ENCODE measurements at regions not wholly inside any gene's neighbourhood (a gene's known extent, or its start where the extent isn't known, plus 50 kb on each side); places are given as distances from the start of the nearest gene placed in this dataset.

- no peak for TF ChIP-seq EZH2phosphoT487 (IDR thresholded peaks at IDR 0.05; ENCODE audit: unreplicated experiment)
- TF ChIP-seq POLR2AphosphoS5 (IDR thresholded peaks at IDR 0.05; ENCODE audit: low read depth), result no peak
- no peak for TF ChIP-seq ZNF331 (CRISPR knock-in tag; IDR thresholded peaks at IDR 0.05; ENCODE audit: low read depth)
- no peak for TF ChIP-seq STAT1 (IDR thresholded peaks at IDR 0.05; ENCODE audit: unreplicated experiment)
- no peak for TF ChIP-seq NANOG (IDR thresholded peaks at IDR 0.05; ENCODE audit: borderline replicate concordance)
- TF ChIP-seq JUNB (IDR thresholded peaks at IDR 0.05; ENCODE audit: unreplicated experiment), result no peak
- TF ChIP-seq ETS1 (IDR thresholded peaks at IDR 0.05), result no peak
These were observed 191.1 kb downstream of the MELK start (continued) for GRCh38 chr9:36763778-36764177.

DNA sequence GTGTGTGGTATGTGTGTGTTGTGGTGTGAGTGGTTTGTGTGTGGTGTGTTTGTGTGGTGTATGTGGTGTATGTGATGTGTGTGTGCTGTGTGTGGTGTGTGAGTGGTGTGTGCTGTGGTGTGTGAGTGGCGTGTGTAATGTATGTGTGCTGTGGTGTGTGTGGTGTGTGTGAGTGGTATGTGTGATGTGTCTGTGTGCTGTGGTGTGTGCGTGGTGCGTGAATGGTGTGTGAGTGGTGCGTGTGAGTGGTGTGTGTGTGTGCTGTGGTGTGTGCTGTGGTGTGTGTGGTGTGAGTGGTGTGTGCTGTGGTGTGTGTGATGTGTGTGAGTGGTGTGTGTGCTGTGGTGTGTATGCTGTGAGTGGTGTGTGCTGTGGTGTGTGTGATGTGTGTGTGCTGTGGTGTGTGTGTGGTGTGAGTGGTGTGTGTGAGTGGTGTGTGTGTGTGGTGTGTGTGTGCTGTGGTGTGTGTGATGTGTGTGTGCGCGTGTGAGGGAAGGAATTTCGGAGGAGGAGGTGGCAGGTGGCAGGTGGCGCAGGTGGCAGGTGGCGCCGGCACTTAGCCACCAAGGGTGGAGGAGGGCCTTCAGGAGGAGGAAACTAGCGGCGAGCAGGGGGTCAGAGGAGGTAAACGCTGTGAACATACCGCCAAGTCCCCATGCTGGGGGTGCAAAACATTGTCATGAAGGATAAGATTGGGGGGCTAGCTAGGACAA lies 191.8 kb downstream of the MELK start:
- Histone ChIP-seq H3K4me3 (no peak overlapping the region), H2AFZ (no peak overlapping the region)
- peaks cover 5% of the 10 kb centered on the region for H3K27me3 Mint-ChIP-seq (ENCODE audit: insufficient read depth, low read depth, poor library complexity)

More for the DNA sequence above, 191.8 kb downstream of the MELK start:
- H3K27ac ChIP-seq (ENCODE audit: low read depth), result no peak overlapping the region
- DNase-seq (ENCODE audit: low spot score) (peak; percentile 13), ATAC-seq (no peak)
- no peaks in the 10 kb centered on the region for H3K4me1 ChIP-seq (ENCODE audit: insufficient read depth)
- no peaks in the 10 kb centered on the region for H3K9me3 Mint-ChIP-seq
- no peak overlapping the region for H3K4me3 Mint-ChIP-seq
- H3F3A ChIP-seq (replicated peaks; ENCODE audit: low read depth), result 0 out of 2 replicates have a peak, but pooled peaks cover 3% of the 10 kb centered on the region
- no peaks in the 10 kb centered on the region for H3K36me3 ChIP-seq (ENCODE audit: insufficient read depth)
- H3K9me2 ChIP-seq (ENCODE audit: insufficient read depth), result no peaks in the 10 kb centered on the region
- H3K27me3 ChIP-seq (ENCODE audit: insufficient read depth), result no peaks in the 10 kb centered on the region
- no peaks in the 10 kb centered on the region for H3K36me3 Mint-ChIP-seq (ENCODE audit: low read depth)
- H3K79me2 ChIP-seq (replicated peaks; ENCODE audit: insufficient read depth), result no peaks in the 10 kb centered on the region
- TF ChIP-seq, protein P1, sequence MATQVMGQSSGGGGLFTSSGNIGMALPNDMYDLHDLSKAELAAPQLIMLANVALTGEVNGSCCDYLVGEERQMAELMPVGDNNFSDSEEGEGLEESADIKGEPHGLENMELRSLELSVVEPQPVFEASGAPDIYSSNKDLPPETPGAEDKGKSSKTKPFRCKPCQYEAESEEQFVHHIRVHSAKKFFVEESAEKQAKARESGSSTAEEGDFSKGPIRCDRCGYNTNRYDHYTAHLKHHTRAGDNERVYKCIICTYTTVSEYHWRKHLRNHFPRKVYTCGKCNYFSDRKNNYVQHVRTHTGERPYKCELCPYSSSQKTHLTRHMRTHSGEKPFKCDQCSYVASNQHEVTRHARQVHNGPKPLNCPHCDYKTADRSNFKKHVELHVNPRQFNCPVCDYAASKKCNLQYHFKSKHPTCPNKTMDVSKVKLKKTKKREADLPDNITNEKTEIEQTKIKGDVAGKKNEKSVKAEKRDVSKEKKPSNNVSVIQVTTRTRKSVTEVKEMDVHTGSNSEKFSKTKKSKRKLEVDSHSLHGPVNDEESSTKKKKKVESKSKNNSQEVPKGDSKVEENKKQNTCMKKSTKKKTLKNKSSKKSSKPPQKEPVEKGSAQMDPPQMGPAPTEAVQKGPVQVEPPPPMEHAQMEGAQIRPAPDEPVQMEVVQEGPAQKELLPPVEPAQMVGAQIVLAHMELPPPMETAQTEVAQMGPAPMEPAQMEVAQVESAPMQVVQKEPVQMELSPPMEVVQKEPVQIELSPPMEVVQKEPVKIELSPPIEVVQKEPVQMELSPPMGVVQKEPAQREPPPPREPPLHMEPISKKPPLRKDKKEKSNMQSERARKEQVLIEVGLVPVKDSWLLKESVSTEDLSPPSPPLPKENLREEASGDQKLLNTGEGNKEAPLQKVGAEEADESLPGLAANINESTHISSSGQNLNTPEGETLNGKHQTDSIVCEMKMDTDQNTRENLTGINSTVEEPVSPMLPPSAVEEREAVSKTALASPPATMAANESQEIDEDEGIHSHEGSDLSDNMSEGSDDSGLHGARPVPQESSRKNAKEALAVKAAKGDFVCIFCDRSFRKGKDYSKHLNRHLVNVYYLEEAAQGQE (IDR thresholded peaks at IDR 0.05; ENCODE audit: unreplicated experiment), result no peak
- TF ChIP-seq POLR2AphosphoS5 (IDR thresholded peaks at IDR 0.05; ENCODE audit: low read depth) (no peak), CREB1 (CRISPR knock-in tag; IDR thresholded peaks at IDR 0.05; ENCODE audit: low read depth) (no peak), ETS1 (IDR thresholded peaks at IDR 0.05) (no peak), ZNF331 (CRISPR knock-in tag; IDR thresholded peaks at IDR 0.05; ENCODE audit: low read depth) (no peak), JUNB (IDR thresholded peaks at IDR 0.05; ENCODE audit: unreplicated experiment) (no peak), NANOG (IDR thresholded peaks at IDR 0.05; ENCODE audit: borderline replicate concordance) (no peak)
- TF ChIP-seq, protein P2, sequence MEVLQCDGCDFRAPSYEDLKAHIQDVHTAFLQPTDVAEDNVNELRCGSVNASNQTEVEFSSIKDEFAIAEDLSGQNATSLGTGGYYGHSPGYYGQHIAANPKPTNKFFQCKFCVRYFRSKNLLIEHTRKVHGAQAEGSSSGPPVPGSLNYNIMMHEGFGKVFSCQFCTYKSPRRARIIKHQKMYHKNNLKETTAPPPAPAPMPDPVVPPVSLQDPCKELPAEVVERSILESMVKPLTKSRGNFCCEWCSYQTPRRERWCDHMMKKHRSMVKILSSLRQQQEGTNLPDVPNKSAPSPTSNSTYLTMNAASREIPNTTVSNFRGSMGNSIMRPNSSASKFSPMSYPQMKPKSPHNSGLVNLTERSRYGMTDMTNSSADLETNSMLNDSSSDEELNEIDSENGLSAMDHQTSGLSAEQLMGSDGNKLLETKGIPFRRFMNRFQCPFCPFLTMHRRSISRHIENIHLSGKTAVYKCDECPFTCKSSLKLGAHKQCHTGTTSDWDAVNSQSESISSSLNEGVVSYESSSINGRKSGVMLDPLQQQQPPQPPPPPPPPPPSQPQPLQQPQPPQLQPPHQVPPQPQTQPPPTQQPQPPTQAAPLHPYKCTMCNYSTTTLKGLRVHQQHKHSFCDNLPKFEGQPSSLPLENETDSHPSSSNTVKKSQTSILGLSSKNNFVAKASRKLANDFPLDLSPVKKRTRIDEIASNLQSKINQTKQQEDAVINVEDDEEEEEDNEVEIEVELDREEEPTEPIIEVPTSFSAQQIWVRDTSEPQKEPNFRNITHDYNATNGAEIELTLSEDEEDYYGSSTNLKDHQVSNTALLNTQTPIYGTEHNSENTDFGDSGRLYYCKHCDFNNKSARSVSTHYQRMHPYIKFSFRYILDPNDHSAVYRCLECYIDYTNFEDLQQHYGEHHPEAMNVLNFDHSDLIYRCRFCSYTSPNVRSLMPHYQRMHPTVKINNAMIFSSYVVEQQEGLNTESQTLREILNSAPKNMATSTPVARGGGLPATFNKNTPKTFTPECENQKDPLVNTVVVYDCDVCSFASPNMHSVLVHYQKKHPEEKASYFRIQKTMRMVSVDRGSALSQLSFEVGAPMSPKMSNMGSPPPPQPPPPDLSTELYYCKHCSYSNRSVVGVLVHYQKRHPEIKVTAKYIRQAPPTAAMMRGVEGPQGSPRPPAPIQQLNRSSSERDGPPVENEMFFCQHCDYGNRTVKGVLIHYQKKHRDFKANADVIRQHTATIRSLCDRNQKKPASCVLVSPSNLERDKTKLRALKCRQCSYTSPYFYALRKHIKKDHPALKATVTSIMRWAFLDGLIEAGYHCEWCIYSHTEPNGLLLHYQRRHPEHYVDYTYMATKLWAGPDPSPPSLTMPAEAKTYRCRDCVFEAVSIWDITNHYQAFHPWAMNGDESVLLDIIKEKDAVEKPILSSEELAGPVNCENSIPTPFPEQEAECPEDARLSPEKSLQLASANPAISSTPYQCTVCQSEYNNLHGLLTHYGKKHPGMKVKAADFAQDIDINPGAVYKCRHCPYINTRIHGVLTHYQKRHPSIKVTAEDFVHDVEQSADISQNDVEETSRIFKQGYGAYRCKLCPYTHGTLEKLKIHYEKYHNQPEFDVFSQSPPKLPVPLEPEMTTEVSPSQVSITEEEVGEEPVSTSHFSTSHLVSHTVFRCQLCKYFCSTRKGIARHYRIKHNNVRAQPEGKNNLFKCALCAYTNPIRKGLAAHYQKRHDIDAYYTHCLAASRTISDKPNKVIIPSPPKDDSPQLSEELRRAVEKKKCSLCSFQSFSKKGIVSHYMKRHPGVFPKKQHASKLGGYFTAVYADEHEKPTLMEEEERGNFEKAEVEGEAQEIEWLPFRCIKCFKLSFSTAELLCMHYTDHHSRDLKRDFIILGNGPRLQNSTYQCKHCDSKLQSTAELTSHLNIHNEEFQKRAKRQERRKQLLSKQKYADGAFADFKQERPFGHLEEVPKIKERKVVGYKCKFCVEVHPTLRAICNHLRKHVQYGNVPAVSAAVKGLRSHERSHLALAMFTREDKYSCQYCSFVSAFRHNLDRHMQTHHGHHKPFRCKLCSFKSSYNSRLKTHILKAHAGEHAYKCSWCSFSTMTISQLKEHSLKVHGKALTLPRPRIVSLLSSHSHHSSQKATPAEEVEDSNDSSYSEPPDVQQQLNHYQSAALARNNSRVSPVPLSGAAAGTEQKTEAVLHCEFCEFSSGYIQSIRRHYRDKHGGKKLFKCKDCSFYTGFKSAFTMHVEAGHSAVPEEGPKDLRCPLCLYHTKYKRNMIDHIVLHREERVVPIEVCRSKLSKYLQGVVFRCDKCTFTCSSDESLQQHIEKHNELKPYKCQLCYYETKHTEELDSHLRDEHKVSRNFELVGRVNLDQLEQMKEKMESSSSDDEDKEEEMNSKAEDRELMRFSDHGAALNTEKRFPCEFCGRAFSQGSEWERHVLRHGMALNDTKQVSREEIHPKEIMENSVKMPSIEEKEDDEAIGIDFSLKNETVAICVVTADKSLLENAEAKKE (CRISPR knock-in tag; IDR thresholded peaks at IDR 0.05), result no peak
- peak overlapping the region; percentile 68; the same call in 1 of the 2 replicates for H3K4me2 ChIP-seq
- no peaks in the 10 kb centered on the region for H4K20me1 ChIP-seq (replicated peaks; ENCODE audit: insufficient read depth)
- H3K4me1 Mint-ChIP-seq, result no peaks in the 10 kb centered on the region; the same call in 2 of the 3 replicates
- H3K27ac Mint-ChIP-seq, result no peak overlapping the region

Measured in GM23338 (cell line).